ENCODE measurements at regions not wholly inside any gene's neighbourhood (a gene's known extent, or its start where the extent isn't known, plus 50 kb on each side); places are given as distances from the start of the nearest gene placed in this dataset.
"Not testable (repeated sequence)": the region's sequence is repeated elsewhere in the genome, so short reads cannot be mapped to it uniquely, and the experiment has no call there.

- TSS peak; percentile 87 for BruUV-seq (replicated peaks)
- Histone ChIP-seq H3K9ac (ENCODE audit: low read length) (peak overlapping the region; percentile 47), H3K27me3 (ENCODE audit: insufficient read depth, low read length) (no peaks in the 10 kb centered on the region), H3K79me2 (ENCODE audit: insufficient read depth, low read length) (no peaks in the 10 kb centered on the region), H3K9me3 (ENCODE audit: control insufficient read depth in 1 of 2, insufficient read depth in 1 of 2, low read depth in 1 of 2, low read length in 2 of 2) (no peaks in the 10 kb centered on the region), H3K27ac (ENCODE audit: low read depth, low read length) (peak overlapping the region; percentile 34; the same call in 1 of the 2 replicates), H2AFZ (ENCODE audit: low read depth, low read length, poor library complexity, severe bottlenecking) (peak overlapping the region; percentile 87), H3K4me1 (ENCODE audit: control insufficient read depth in 1 of 2, insufficient read depth in 2 of 2, low read length in 2 of 2) (peaks cover 2 to 21% of the 10 kb centered on the region in 2 experiments; a peak in 3 of 4 replicates), H3K9me2 (ENCODE audit: insufficient read depth) (no peaks in the 10 kb centered on the region), H3K4me2 (ENCODE audit: low read length) (peak overlapping the region; percentile 59), H3K4me3 (replicated peaks in 1 of 2; ENCODE audit: low read depth in 1 of 2, low read length in 2 of 2) (peak overlapping the region in 1 of 2 experiments; percentile 15; a peak in 1 of 4 replicates), H3K36me3 (ENCODE audit: control insufficient read depth in 1 of 2, insufficient read depth in 2 of 2, low read length in 2 of 2) (no peaks in the 10 kb centered on the region), H4K20me1 (ENCODE audit: insufficient read depth) (no peaks in the 10 kb centered on the region)
- ChIA-PET RAD21 (ENCODE audit: low non-redundant PET in 1 of 2, low total read pairs in 2 of 2, uncharacterized antibody in 2 of 2, unreplicated experiment in 2 of 2) (no interaction called here), POLR2A (no interaction called here), CTCF (no interaction called here)
- ATAC-seq (peak; percentile 95), DNase-seq (ENCODE audit: low read depth, low spot score) (peak; percentile 78)
- TF ChIP-seq CBX3 (IDR thresholded peaks at IDR 0.05; ENCODE audit: low read depth) (peak; percentile 49; the same call in 1 of the 2 replicates), MAX (IDR thresholded peaks at IDR 0.05) (no peak), ZBTB33 (IDR thresholded peaks at IDR 0.05; ENCODE audit: extremely low read depth, insufficient replicate concordance, low read length) (no peak), SRF (IDR thresholded peaks at IDR 0.05; ENCODE audit: low read depth) (peak; percentile 55; the same call in 1 of the 2 replicates), JUND (IDR thresholded peaks at IDR 0.05) (peak; percentile 94), FOSL1 (IDR thresholded peaks at IDR 0.05; ENCODE audit: low read depth) (peak; percentile 94), TCF7L2 (IDR thresholded peaks at IDR 0.05; ENCODE audit: borderline replicate concordance, extremely low read depth, insufficient read depth, insufficient read length) (peak; percentile 27), EZH2phosphoT487 (IDR thresholded peaks at IDR 0.05; ENCODE audit: borderline replicate concordance) (no peak), POLR2AphosphoS5 (IDR thresholded peaks at IDR 0.05; ENCODE audit: low read depth, low read length) (peak; percentile 32; the same call in 1 of the 2 replicates), ZNF274 (IDR thresholded peaks at IDR 0.05; ENCODE audit: low read depth, low read length) (no peak), EZH2 (IDR thresholded peaks at IDR 0.05) (no peak), CEBPB (IDR thresholded peaks at IDR 0.05; ENCODE audit: low read depth) (peak; percentile 47), YY1 (IDR thresholded peaks at IDR 0.05; ENCODE audit: extremely low read depth, insufficient replicate concordance, low read depth, low read length) (peak; percentile 11), SP1 (IDR thresholded peaks at IDR 0.05; ENCODE audit: low read depth) (peak; percentile 69)
- intact Hi-C loops (cut with micrococcal nuclease) = no loop called here
Observed at GRCh38 chr12:59055204-59055860, 135.0 kb upstream of the LRIG3 start.

GRCh38 chr12:59053266-59053899, 133.1 kb upstream of the LRIG3 start:
- H3K4me2 ChIP-seq (ENCODE audit: low read length); DNase-seq (ENCODE audit: low read depth, low spot score); intact Hi-C loops (cut with micrococcal nuclease); CTCF ChIA-PET; H3K9ac ChIP-seq (ENCODE audit: low read length); H3K27me3 ChIP-seq (ENCODE audit: insufficient read depth, low read length); H3K4me3 ChIP-seq (replicated peaks in 1 of 2; ENCODE audit: low read depth in 1 of 2, low read length in 2 of 2); H3K79me2 ChIP-seq (ENCODE audit: insufficient read depth, low read length); H3K9me3 ChIP-seq (ENCODE audit: control insufficient read depth in 1 of 2, insufficient read depth in 1 of 2, low read depth in 1 of 2, low read length in 2 of 2); H3K9me2 ChIP-seq (ENCODE audit: insufficient read depth); H4K20me1 ChIP-seq (ENCODE audit: insufficient read depth); RAD21 ChIA-PET (ENCODE audit: low non-redundant PET in 1 of 2, low total read pairs in 2 of 2, uncharacterized antibody in 2 of 2, unreplicated experiment in 2 of 2); H3K36me3 ChIP-seq (ENCODE audit: control insufficient read depth in 1 of 2, insufficient read depth in 2 of 2, low read length in 2 of 2); ATAC-seq; H2AFZ ChIP-seq (ENCODE audit: low read depth, low read length, poor library complexity, severe bottlenecking); H3K27ac ChIP-seq (ENCODE audit: low read depth, low read length); POLR2A ChIA-PET; BruUV-seq (replicated peaks): not testable (repeated sequence)
- peaks cover 2 to 21% of the 10 kb centered on the region in 2 experiments; a peak in 3 of 4 replicates for H3K4me1 ChIP-seq (ENCODE audit: control insufficient read depth in 1 of 2, insufficient read depth in 2 of 2, low read length in 2 of 2)
